ENCODE measurements at regions not wholly inside any gene's neighbourhood (a gene's known extent, or its start where the extent isn't known, plus 50 kb on each side); places are given as distances from the start of the nearest gene placed in this dataset.

GRCh38 chr5:74235552-74235951, 405.0 kb downstream of the ENC1 start:
- Histone ChIP-seq H3K9me3 (no peaks in the 10 kb centered on the region), H3K4me3 (ENCODE audit: low read depth in 1 of 2, low read length in 1 of 2) (no peak overlapping the region), H3K36me3 (no peaks in the 10 kb centered on the region), H3K4me1 (ENCODE audit: control insufficient read depth in 1 of 2, insufficient read depth in 1 of 2, low read depth in 1 of 2, low read length in 1 of 2) (peaks cover 22 to 29% of the 10 kb centered on the region in 2 experiments), H3K27me3 (no peaks in the 10 kb centered on the region), H3K27ac (no peak overlapping the region)
- no peak for TF ChIP-seq CTCF (IDR thresholded peaks at IDR 0.05)

GRCh38 chr5:74233571-74233970, 407.0 kb downstream of the ENC1 start:
- no peak overlapping the region for H3K4me3 ChIP-seq (ENCODE audit: low read depth in 1 of 2, low read length in 1 of 2)
- no peaks in the 10 kb centered on the region for H3K27me3 ChIP-seq
- no peaks in the 10 kb centered on the region for H3K36me3 ChIP-seq
- peaks cover 2 to 9% of the 10 kb centered on the region in 2 experiments for H3K4me1 ChIP-seq (ENCODE audit: control insufficient read depth in 1 of 2, insufficient read depth in 1 of 2, low read depth in 1 of 2, low read length in 1 of 2)
- no peaks in the 10 kb centered on the region for H3K9me3 ChIP-seq
- TF ChIP-seq CTCF (IDR thresholded peaks at IDR 0.05), result no peak
- H3K27ac ChIP-seq, result no peak overlapping the region

- no peak overlapping the region for H3K27ac ChIP-seq
- no peak for TF ChIP-seq CTCF (IDR thresholded peaks at IDR 0.05)
- peaks cover 0 to 4% of the 10 kb centered on the region in 2 experiments for H3K4me1 ChIP-seq (ENCODE audit: control insufficient read depth in 1 of 2, insufficient read depth in 1 of 2, low read depth in 1 of 2, low read length in 1 of 2)
- H3K9me3 ChIP-seq, result no peaks in the 10 kb centered on the region
- no peaks in the 10 kb centered on the region for H3K36me3 ChIP-seq
- H3K27me3 ChIP-seq, result no peaks in the 10 kb centered on the region
- H3K4me3 ChIP-seq (ENCODE audit: low read depth in 1 of 2, low read length in 1 of 2), result no peak overlapping the region
Observed at GRCh38 chr5:74233091-74233490, 407.4 kb downstream of the ENC1 start.

- Histone ChIP-seq H3K4me1 (ENCODE audit: control insufficient read depth in 1 of 2, insufficient read depth in 1 of 2, low read depth in 1 of 2, low read length in 1 of 2) (no peaks in the 10 kb centered on the region), H3K9me3 (no peaks in the 10 kb centered on the region), H3K36me3 (no peaks in the 10 kb centered on the region), H3K4me3 (ENCODE audit: low read depth in 1 of 2, low read length in 1 of 2) (no peak overlapping the region), H3K27ac (no peak overlapping the region), H3K27me3 (no peaks in the 10 kb centered on the region)
- no peak for TF ChIP-seq CTCF (IDR thresholded peaks at IDR 0.05)
Observed at GRCh38 chr5:74232276-74232675, 408.3 kb downstream of the ENC1 start.

GRCh38 chr5:74231697-74232096, 408.8 kb downstream of the ENC1 start:
- Histone ChIP-seq H3K27me3 (no peaks in the 10 kb centered on the region), H3K36me3 (no peaks in the 10 kb centered on the region), H3K9me3 (no peaks in the 10 kb centered on the region), H3K4me3 (ENCODE audit: low read depth in 1 of 2, low read length in 1 of 2) (no peak overlapping the region), H3K4me1 (ENCODE audit: control insufficient read depth in 1 of 2, insufficient read depth in 1 of 2, low read depth in 1 of 2, low read length in 1 of 2) (no peaks in the 10 kb centered on the region), H3K27ac (no peak overlapping the region)
- TF ChIP-seq CTCF (IDR thresholded peaks at IDR 0.05), result no peak

All from neutrophil (primary cell).